ENCODE measurements at regions not wholly inside any gene's neighbourhood (a gene's known extent, or its start where the extent isn't known, plus 50 kb on each side); places are given as distances from the start of the nearest gene placed in this dataset.

- no peak for DNase-seq (ENCODE audit: extremely low read depth, low read depth)
These were observed 645.1 kb downstream of the ADGRL2 start for GRCh38 chr1:82445827-82446226.

GRCh38 chr1:82445132-82445531 is 644.4 kb downstream of the ADGRL2 start:
- no peak for DNase-seq (ENCODE audit: extremely low read depth, low read depth)

GRCh38 chr1:82441402-82441801 is 640.7 kb downstream of the ADGRL2 start:
- no peak for DNase-seq (ENCODE audit: extremely low read depth, low read depth)

GRCh38 chr1:82423174-82423815 is 622.6 kb downstream of the ADGRL2 start:
- no peak for DNase-seq (ENCODE audit: extremely low read depth, low read depth)

GRCh38 chr1:82421782-82422181 is 621.0 kb downstream of the ADGRL2 start:
- no peak for DNase-seq (ENCODE audit: extremely low read depth, low read depth)

GRCh38 chr1:82420584-82420983 is 619.9 kb downstream of the ADGRL2 start:
- no peak for DNase-seq (ENCODE audit: extremely low read depth, low read depth)

- no peak for DNase-seq (ENCODE audit: extremely low read depth, low read depth)
These were observed 610.9 kb downstream of the ADGRL2 start for GRCh38 chr1:82411605-82412004.

GRCh38 chr1:82405333-82405732 is 604.6 kb downstream of the ADGRL2 start:
- DNase-seq (ENCODE audit: extremely low read depth, low read depth), result no peak

GRCh38 chr1:82401116-82401515 is 600.4 kb downstream of the ADGRL2 start:
- DNase-seq (ENCODE audit: extremely low read depth, low read depth), result no peak

GRCh38 chr1:82400521-82400920 is 599.8 kb downstream of the ADGRL2 start:
- no peak for DNase-seq (ENCODE audit: extremely low read depth, low read depth)

- DNase-seq (ENCODE audit: extremely low read depth, low read depth), result no peak
These were observed 598.4 kb downstream of the ADGRL2 start for GRCh38 chr1:82399093-82399492.

GRCh38 chr1:82398357-82398756 is 597.6 kb downstream of the ADGRL2 start:
- no peak for DNase-seq (ENCODE audit: extremely low read depth, low read depth)

GRCh38 chr1:82395440-82395839 is 594.7 kb downstream of the ADGRL2 start:
- no peak for DNase-seq (ENCODE audit: extremely low read depth, low read depth)

GRCh38 chr1:82392946-82393345 is 592.2 kb downstream of the ADGRL2 start:
- DNase-seq (ENCODE audit: extremely low read depth, low read depth), result no peak

GRCh38 chr1:82392513-82392912 is 591.8 kb downstream of the ADGRL2 start:
- no peak for DNase-seq (ENCODE audit: extremely low read depth, low read depth)

- no peak for DNase-seq (ENCODE audit: extremely low read depth, low read depth)
These were observed 591.0 kb downstream of the ADGRL2 start for GRCh38 chr1:82391712-82392111.

GRCh38 chr1:82390627-82391026 is 589.9 kb downstream of the ADGRL2 start:
- DNase-seq (ENCODE audit: extremely low read depth, low read depth), result no peak

GRCh38 chr1:82388679-82389078 is 587.9 kb downstream of the ADGRL2 start:
- DNase-seq (ENCODE audit: extremely low read depth, low read depth), result no peak

GRCh38 chr1:82387012-82387366 is 586.3 kb downstream of the ADGRL2 start:
- DNase-seq (ENCODE audit: extremely low read depth, low read depth), result no peak

GRCh38 chr1:82386365-82387011 is 585.8 kb downstream of the ADGRL2 start:
- DNase-seq (ENCODE audit: extremely low read depth, low read depth), result no peak

- no peak for DNase-seq (ENCODE audit: extremely low read depth, low read depth)
These were observed 584.0 kb downstream of the ADGRL2 start for GRCh38 chr1:82384776-82385175.

GRCh38 chr1:82377201-82377884 is 576.6 kb downstream of the ADGRL2 start:
- DNase-seq (ENCODE audit: extremely low read depth, low read depth), result no peak
